IPS DF 6.9 (cell line): ENCODE measurements at regions not wholly inside any gene's neighbourhood (a gene's known extent, or its start where the extent isn't known, plus 50 kb on each side); places are given as distances from the start of the nearest gene placed in this dataset.

Experiments
- DNase-seq: peaks from one replicate; pipeline ENCODE4 v3.0.0-alpha.2; 2013; ENCODE audit warnings: low read depth, low spot score
- H3K27ac ChIP-seq: one replicate; pipeline ENCODE4 v1.5.1; 2013; ENCODE audit warnings: low read length, control low read depth
- H3K27me3 ChIP-seq: 2 replicates; pipeline ENCODE4 v1.6.1; 2013; ENCODE audit warnings: mild to moderate bottlenecking, low read length; ENCODE audit not compliant: control insufficient read depth, insufficient read depth
- H3K36me3 ChIP-seq: 2 replicates; pipeline ENCODE4 v1.6.1; 2013; ENCODE audit warnings: low read length; ENCODE audit not compliant: control insufficient read depth, insufficient read depth
- H3K4me1 ChIP-seq: 2 replicates; pipeline ENCODE4 v1.6.1; 2013; ENCODE audit warnings: low read length; ENCODE audit not compliant: control insufficient read depth, insufficient read depth
- H3K4me3 ChIP-seq: 2 replicates; pipeline ENCODE4 v1.5.1; 2013; ENCODE audit warnings: mild to moderate bottlenecking, low read length
- H3K9me3 ChIP-seq: 2 replicates; pipeline ENCODE4 v1.6.1; 2013; ENCODE audit warnings: low read length, inconsistent platforms; ENCODE audit not compliant: control insufficient read depth, insufficient read depth
- WGBS: extraction: QIAGEN DNeasy Blood & Tissue Kit; methylation state at CpG from one replicate; pipeline ENCODE4 v1.1.7; 2013; ENCODE audit warnings: mixed read lengths, missing lambda C conversion rate; ENCODE audit not compliant: insufficient read length, insufficient coverage; 5-methylcytosine and 5-hydroxymethylcytosine counted together

GRCh38 chr12:107339487-107339886 is 246.1 kb upstream of the CRY1 start:
- no peaks in the 10 kb centered on the region for H3K9me3 ChIP-seq
- no peak for DNase-seq
- no peaks in the 10 kb centered on the region for H3K36me3 ChIP-seq
- WGBS, result no CpG with 5 or more reads among the region's 4 CpGs
- H3K27me3 ChIP-seq, result no peaks in the 10 kb centered on the region
- no peak overlapping the region for H3K4me3 ChIP-seq
- no peaks in the 10 kb centered on the region for H3K4me1 ChIP-seq
- no peak overlapping the region for H3K27ac ChIP-seq

GRCh38 chr12:107339932-107340331 is 246.6 kb upstream of the CRY1 start:
- H3K4me1 ChIP-seq, result no peaks in the 10 kb centered on the region
- WGBS, result no CpG with 5 or more reads among the region's 2 CpGs
- no peaks in the 10 kb centered on the region for H3K27me3 ChIP-seq
- DNase-seq, result no peak
- no peak overlapping the region for H3K4me3 ChIP-seq
- H3K36me3 ChIP-seq, result no peaks in the 10 kb centered on the region
- no peak overlapping the region for H3K27ac ChIP-seq
- no peaks in the 10 kb centered on the region for H3K9me3 ChIP-seq

- H3K36me3 ChIP-seq, result no peaks in the 10 kb centered on the region
- DNase-seq, result no peak
- no peaks in the 10 kb centered on the region for H3K9me3 ChIP-seq
- no peak overlapping the region for H3K27ac ChIP-seq
- no peaks in the 10 kb centered on the region for H3K27me3 ChIP-seq
- no CpG with 5 or more reads among the region's 5 CpGs for WGBS
- no peak overlapping the region for H3K4me3 ChIP-seq
- no peaks in the 10 kb centered on the region for H3K4me1 ChIP-seq
Measured at GRCh38 chr12:107340898-107341297, 247.5 kb upstream of the CRY1 start.

GRCh38 chr12:107344035-107344808 is 250.9 kb upstream of the CRY1 start:
- no CpG with 5 or more reads among the region's 3 CpGs for WGBS
- Histone ChIP-seq H3K27me3 (no peaks in the 10 kb centered on the region), H3K4me1 (0 out of 2 replicates have a peak, but pooled peaks cover 1% of the 10 kb centered on the region), H3K36me3 (no peaks in the 10 kb centered on the region), H3K9me3 (no peaks in the 10 kb centered on the region), H3K4me3 (no peak overlapping the region), H3K27ac (no peak overlapping the region)
- no peak for DNase-seq

- Histone ChIP-seq H3K27ac (no peak overlapping the region), H3K36me3 (no peaks in the 10 kb centered on the region), H3K4me3 (no peak overlapping the region), H3K9me3 (no peaks in the 10 kb centered on the region), H3K4me1 (0 out of 2 replicates have a peak, but pooled peaks cover 1% of the 10 kb centered on the region), H3K27me3 (no peaks in the 10 kb centered on the region)
- no peak for DNase-seq
- WGBS, result no CpG with 5 or more reads among the region's 3 CpGs
Measured at GRCh38 chr12:107347261-107347660, 253.9 kb upstream of the CRY1 start.

GRCh38 chr12:107349008-107349747 is 255.8 kb upstream of the CRY1 start:
- H3K9me3 ChIP-seq, result no peaks in the 10 kb centered on the region
- no peaks in the 10 kb centered on the region for H3K27me3 ChIP-seq
- H3K4me3 ChIP-seq, result no peak overlapping the region
- 0 out of 2 replicates have a peak, but pooled peaks cover 1% of the 10 kb centered on the region for H3K4me1 ChIP-seq
- H3K36me3 ChIP-seq, result no peaks in the 10 kb centered on the region
- WGBS, result no CpG with 5 or more reads among the region's 5 CpGs
- no peak overlapping the region for H3K27ac ChIP-seq
- DNase-seq, result no peak

- no peak overlapping the region for H3K27ac ChIP-seq
- H3K4me1 ChIP-seq, result 0 out of 2 replicates have a peak, but pooled peaks cover 1% of the 10 kb centered on the region
- no peak for DNase-seq
- WGBS, result no CpG with 5 or more reads among the region's 2 CpGs
- H3K36me3 ChIP-seq, result no peaks in the 10 kb centered on the region
- H3K27me3 ChIP-seq, result no peaks in the 10 kb centered on the region
- H3K4me3 ChIP-seq, result no peak overlapping the region
- H3K9me3 ChIP-seq, result no peaks in the 10 kb centered on the region
Measured at GRCh38 chr12:107349839-107350238, 256.5 kb upstream of the CRY1 start.

GRCh38 chr12:107351109-107351508 is 257.8 kb upstream of the CRY1 start:
- H3K4me1 ChIP-seq, result 0 out of 2 replicates have a peak, but pooled peaks cover 1% of the 10 kb centered on the region
- WGBS, result no CpG with 5 or more reads among the region's 3 CpGs

GRCh38 chr12:107351713-107352112 is 258.4 kb upstream of the CRY1 start:
- DNase-seq, result no peak
- no peaks in the 10 kb centered on the region for H3K27me3 ChIP-seq
- 0 out of 2 replicates have a peak, but pooled peaks cover 1% of the 10 kb centered on the region for H3K4me1 ChIP-seq
- H3K4me3 ChIP-seq, result no peak overlapping the region
- no peak overlapping the region for H3K27ac ChIP-seq
- H3K9me3 ChIP-seq, result no peaks in the 10 kb centered on the region
- no peaks in the 10 kb centered on the region for H3K36me3 ChIP-seq

More at GRCh38 chr12:107351109-107351508, 257.8 kb upstream of the CRY1 start:
- Histone ChIP-seq H3K27ac (no peak overlapping the region), H3K36me3 (no peaks in the 10 kb centered on the region), H3K4me3 (no peak overlapping the region), H3K27me3 (no peaks in the 10 kb centered on the region), H3K9me3 (no peaks in the 10 kb centered on the region)
- no peak for DNase-seq

- no CpG with 5 or more reads among the region's 2 CpGs for WGBS
- Histone ChIP-seq H3K4me3 (no peak overlapping the region), H3K36me3 (no peaks in the 10 kb centered on the region), H3K27me3 (no peaks in the 10 kb centered on the region), H3K27ac (no peak overlapping the region), H3K4me1 (0 out of 2 replicates have a peak, but pooled peaks cover 1% of the 10 kb centered on the region), H3K9me3 (no peaks in the 10 kb centered on the region)
- no peak for DNase-seq
Measured at GRCh38 chr12:107352347-107353081, 259.2 kb upstream of the CRY1 start.
